ENCODE measurements at regions not wholly inside any gene's neighbourhood (a gene's known extent, or its start where the extent isn't known, plus 50 kb on each side); places are given as distances from the start of the nearest gene placed in this dataset.

GRCh38 chr11:70016666-70017367 is 61.3 kb upstream of the ANO1 start:
- Mint-ChIP-seq H3K9me3 (no peaks in the 10 kb centered on the region), H3K27me3 (ENCODE audit: low read depth) (peaks cover 12% of the 10 kb centered on the region), H3K4me3 (no peak overlapping the region), H3K4me1 (ENCODE audit: low read depth) (no peaks in the 10 kb centered on the region), H3K36me3 (ENCODE audit: insufficient read depth) (no peaks in the 10 kb centered on the region)
- DNase-seq, result no peak
- no peak for ATAC-seq

- H3K9me3 Mint-ChIP-seq, result no peaks in the 10 kb centered on the region
- no peak overlapping the region for H3K4me3 Mint-ChIP-seq
- no peak for DNase-seq
- no peaks in the 10 kb centered on the region for H3K36me3 Mint-ChIP-seq (ENCODE audit: insufficient read depth)
- no peak for ATAC-seq
- H3K4me1 Mint-ChIP-seq (ENCODE audit: low read depth), result no peaks in the 10 kb centered on the region
- H3K27me3 Mint-ChIP-seq (ENCODE audit: low read depth), result peaks cover 14% of the 10 kb centered on the region
Observed at GRCh38 chr11:70018816-70019215, 59.3 kb upstream of the ANO1 start.

- no peak for ATAC-seq
- H3K4me3 Mint-ChIP-seq, result no peak overlapping the region
Observed at GRCh38 chr11:70019576-70020011, 58.5 kb upstream of the ANO1 start.

GRCh38 chr11:70020336-70021214 is 57.5 kb upstream of the ANO1 start:
- Mint-ChIP-seq H3K27me3 (ENCODE audit: low read depth) (peaks cover 14% of the 10 kb centered on the region), H3K36me3 (ENCODE audit: insufficient read depth) (no peaks in the 10 kb centered on the region), H3K4me1 (ENCODE audit: low read depth) (no peaks in the 10 kb centered on the region), H3K4me3 (no peak overlapping the region), H3K9me3 (no peaks in the 10 kb centered on the region)
- DNase-seq (no peak), ATAC-seq (no peak)

More at GRCh38 chr11:70019576-70020011, 58.5 kb upstream of the ANO1 start:
- Mint-ChIP-seq H3K27me3 (ENCODE audit: low read depth) (peaks cover 14% of the 10 kb centered on the region), H3K4me1 (ENCODE audit: low read depth) (no peaks in the 10 kb centered on the region), H3K9me3 (no peaks in the 10 kb centered on the region), H3K36me3 (ENCODE audit: insufficient read depth) (no peaks in the 10 kb centered on the region)
- DNase-seq, result no peak

DNA sequence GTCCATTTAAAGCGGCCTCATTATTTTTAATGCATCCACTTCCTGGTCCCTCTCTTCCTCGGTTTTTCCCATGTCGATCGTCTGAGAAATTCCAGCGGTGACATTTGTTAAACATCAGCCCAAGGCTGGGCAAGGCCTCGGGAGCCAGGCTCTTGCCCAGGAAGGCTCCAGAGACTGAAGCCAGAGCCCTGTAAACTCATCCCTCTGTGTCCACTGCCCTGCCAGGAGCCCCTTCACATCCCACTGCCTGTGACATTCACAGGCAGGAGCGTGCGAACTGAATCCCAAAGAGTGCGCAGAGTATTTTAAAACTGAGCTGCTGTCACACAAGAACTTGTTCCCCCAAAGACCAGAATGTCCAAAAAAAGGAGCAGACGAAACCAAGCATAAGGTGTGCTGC is 56.5 kb upstream of the ANO1 start:
- no peaks in the 10 kb centered on the region for H3K4me1 Mint-ChIP-seq (ENCODE audit: low read depth)
- ATAC-seq, result no peak
- DNase-seq, result no peak
- H3K27me3 Mint-ChIP-seq (ENCODE audit: low read depth), result peaks cover 14% of the 10 kb centered on the region
- no peaks in the 10 kb centered on the region for H3K9me3 Mint-ChIP-seq
- no peak overlapping the region for H3K4me3 Mint-ChIP-seq
- no peaks in the 10 kb centered on the region for H3K36me3 Mint-ChIP-seq (ENCODE audit: insufficient read depth)

GRCh38 chr11:70024036-70024772 is 53.9 kb upstream of the ANO1 start:
- Mint-ChIP-seq H3K27me3 (ENCODE audit: low read depth) (peaks cover 5% of the 10 kb centered on the region), H3K36me3 (ENCODE audit: insufficient read depth) (no peaks in the 10 kb centered on the region), H3K4me1 (ENCODE audit: low read depth) (no peaks in the 10 kb centered on the region), H3K4me3 (no peak overlapping the region), H3K9me3 (no peaks in the 10 kb centered on the region)
- DNase-seq, result no peak
- no peak for ATAC-seq

GRCh38 chr11:70024773-70025045 is 53.4 kb upstream of the ANO1 start:
- no peak for DNase-seq
- Mint-ChIP-seq H3K4me3 (no peak overlapping the region), H3K4me1 (ENCODE audit: low read depth) (no peaks in the 10 kb centered on the region), H3K27me3 (ENCODE audit: low read depth) (peaks cover 5% of the 10 kb centered on the region), H3K36me3 (ENCODE audit: insufficient read depth) (no peaks in the 10 kb centered on the region), H3K9me3 (no peaks in the 10 kb centered on the region)
- no peak for ATAC-seq

- no peak overlapping the region for H3K4me3 Mint-ChIP-seq
- DNase-seq, result no peak
- no peak for ATAC-seq
- H3K27me3 Mint-ChIP-seq (ENCODE audit: low read depth), result peaks cover 5% of the 10 kb centered on the region
- no peaks in the 10 kb centered on the region for H3K36me3 Mint-ChIP-seq (ENCODE audit: insufficient read depth)
- no peaks in the 10 kb centered on the region for H3K4me1 Mint-ChIP-seq (ENCODE audit: low read depth)
- no peaks in the 10 kb centered on the region for H3K9me3 Mint-ChIP-seq
Observed at GRCh38 chr11:70025308-70025707, 52.8 kb upstream of the ANO1 start.

DNA sequence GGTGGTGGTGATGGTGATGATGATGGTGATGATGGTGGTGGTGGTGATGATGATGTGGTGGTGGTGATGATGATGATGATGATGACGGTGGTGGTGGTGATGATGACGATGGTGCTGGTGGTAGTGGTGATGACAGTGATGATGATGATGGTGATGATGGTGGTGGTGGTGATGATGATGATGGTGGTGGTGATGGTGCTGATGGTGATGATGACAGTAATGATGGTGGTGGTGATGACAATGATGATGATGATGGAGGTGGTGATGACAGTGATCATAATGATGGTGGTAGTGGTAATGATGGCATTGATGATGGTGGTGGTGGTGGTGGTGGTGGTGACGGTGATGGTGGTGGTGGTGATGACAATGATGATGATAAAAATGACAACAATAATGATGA is 52.1 kb upstream of the ANO1 start:
- Mint-ChIP-seq H3K9me3 (no peaks in the 10 kb centered on the region), H3K4me1 (ENCODE audit: low read depth) (no peaks in the 10 kb centered on the region), H3K4me3 (no peak overlapping the region), H3K27me3 (ENCODE audit: low read depth) (peaks cover 7% of the 10 kb centered on the region), H3K36me3 (ENCODE audit: insufficient read depth) (no peaks in the 10 kb centered on the region)
- ATAC-seq, result no peak
- DNase-seq, result no peak

GRCh38 chr11:70026726-70027125 is 51.4 kb upstream of the ANO1 start:
- no peaks in the 10 kb centered on the region for H3K4me1 Mint-ChIP-seq (ENCODE audit: low read depth)
- no peak overlapping the region for H3K4me3 Mint-ChIP-seq
- no peaks in the 10 kb centered on the region for H3K36me3 Mint-ChIP-seq (ENCODE audit: insufficient read depth)
- no peak for DNase-seq
- no peaks in the 10 kb centered on the region for H3K9me3 Mint-ChIP-seq
- peaks cover 8% of the 10 kb centered on the region for H3K27me3 Mint-ChIP-seq (ENCODE audit: low read depth)
- no peak for ATAC-seq

DNA sequence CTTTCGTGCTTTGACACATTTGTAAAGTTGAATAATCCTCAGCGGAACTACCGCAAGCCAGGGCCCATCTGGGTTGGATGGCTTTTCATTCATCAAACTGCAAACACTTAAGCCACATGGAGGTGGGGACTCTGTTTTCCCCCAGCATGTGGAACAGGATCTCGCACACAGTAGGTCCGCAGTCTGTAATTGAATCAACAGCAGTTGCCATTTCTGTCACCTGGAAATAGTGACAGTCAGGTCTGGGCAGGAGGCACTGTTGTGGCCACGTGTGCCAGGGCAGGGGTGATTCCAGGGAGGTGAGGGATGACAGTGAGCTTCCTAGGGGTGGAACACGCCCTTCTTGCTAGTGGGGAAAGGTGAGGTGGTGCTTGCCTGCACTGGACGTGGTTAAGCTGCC is 50.7 kb upstream of the ANO1 start:
- H3K4me1 Mint-ChIP-seq (ENCODE audit: low read depth), result no peaks in the 10 kb centered on the region
- peaks cover 13% of the 10 kb centered on the region for H3K27me3 Mint-ChIP-seq (ENCODE audit: low read depth)
- ATAC-seq (no peak), DNase-seq (no peak)
- no peaks in the 10 kb centered on the region for H3K36me3 Mint-ChIP-seq (ENCODE audit: insufficient read depth)
- H3K4me3 Mint-ChIP-seq, result no peak overlapping the region
- H3K9me3 Mint-ChIP-seq, result no peaks in the 10 kb centered on the region

- no peaks in the 10 kb centered on the region for H3K9me3 Mint-ChIP-seq
- H3K4me1 Mint-ChIP-seq (ENCODE audit: low read depth), result no peaks in the 10 kb centered on the region
- H3K27me3 Mint-ChIP-seq (ENCODE audit: low read depth), result peaks cover 11% of the 10 kb centered on the region
- H3K36me3 Mint-ChIP-seq (ENCODE audit: insufficient read depth), result no peaks in the 10 kb centered on the region
- H3K4me3 Mint-ChIP-seq, result no peak overlapping the region
- DNase-seq, result no peak
- no peak for ATAC-seq
Observed at GRCh38 chr11:70028147-70028855, 49.8 kb upstream of the ANO1 start.

All from activated T-cell treated with anti-CD3 and anti-CD28 coated beads, Interleukin-2, amount 50 U/mL, for 4 hours (primary cell).